Prostate gland (tissue), 2 donors: ENCODE measurements at regions not wholly inside any gene's neighbourhood (a gene's known extent, or its start where the extent isn't known, plus 50 kb on each side); places are given as distances from the start of the nearest gene placed in this dataset.

Experiments used
- DNase-seq: peaks from one replicate; pipeline ENCODE4 v3.0.0-alpha.2; 2019; ENCODE audit warnings: low spot score
- H3K27ac ChIP-seq, 2 donors: fragments of 200-600 bp; sonication (generic); 2 replicates each; pipeline ENCODE4 v1.5.1; 2017 to 2019
- H3K27me3 ChIP-seq: fragments of 200-600 bp; sonication (generic); replicated peaks from 2 replicates; pipeline ENCODE4 v1.5.1; 2019; ENCODE audit not compliant: insufficient read depth
- H3K36me3 ChIP-seq, 2 donors: fragments of 200-600 bp; sonication (generic); 1 replicate in 1 of 2; 2 replicates in 1 of 2; pipeline versions ENCODE4 v1.5.1 to v1.8.1; 2017 to 2019
- H3K4me1 ChIP-seq: fragments of 200-600 bp; sonication (generic); replicated peaks from 2 replicates; pipeline ENCODE4 v1.5.1; 2019
- H3K4me3 ChIP-seq, 2 donors: fragments of 200-600 bp; sonication (generic); 2 replicates each; pipeline ENCODE4 v1.5.1; 2017 to 2019
- H3K9me3 ChIP-seq: fragments of 200-600 bp; sonication (generic); 2 replicates; pipeline ENCODE4 v1.5.1; 2017
- CTCF ChIP-seq, 4 experiments: fragments of 200-600 bp in 2 of 4; fragments of 450-650 bp in 2 of 4; sonication (generic) in 2 of 4; IDR thresholded peaks; 1 replicate in 3 of 4; 2 replicates in 1 of 4; pipeline ENCODE4 v1.5.1; 2016 to 2019; ENCODE audit warnings: antibody characterized with exemption in 4 of 4, mild to moderate bottlenecking in 2 of 4, moderate library complexity in 2 of 4
- POLR2A ChIP-seq: fragments of 450-650 bp; IDR thresholded peaks from one replicate; pipeline ENCODE4 v1.6.1; 2016; ENCODE audit warnings: antibody characterized with exemption, mild to moderate bottlenecking
- POLR2AphosphoS5 ChIP-seq: sonication (generic); formaldehyde crosslinking; IDR thresholded peaks from one replicate; pipeline ENCODE4 v1.6.1; 2017; ENCODE audit warnings: antibody characterized with exemption
- WGBS: methylation state at CpG from one replicate; pipeline ENCODE4 v1.1.5; 2018; 5-methylcytosine and 5-hydroxymethylcytosine counted together
- intact Hi-C: fragments of 100-400 bp; cut with DNase I; formaldehyde crosslinking; loops from one replicate; pipeline ENCODE4 v1.14.2; 2022

- Histone ChIP-seq H3K36me3 (no peaks in the 10 kb centered on the region), H3K4me1 (no peaks in the 10 kb centered on the region), H3K27me3 (no peaks in the 10 kb centered on the region), H3K9me3 (no peaks in the 10 kb centered on the region), H3K27ac (no peak overlapping the region), H3K4me3 (no peak overlapping the region)
- TF ChIP-seq CTCF (IDR thresholded peaks at IDR 0.05): no peak
- TF ChIP-seq POLR2A: no peak
- TF ChIP-seq POLR2AphosphoS5: no peak
- DNase-seq: no peak
- intact Hi-C loops: no loop called here
- WGBS: 80% methylated on average over 4 of the region's 4 CpGs
Observed at GRCh38 chr14:27945512-27945911, 821.1 kb upstream of the FOXG1 start.

GRCh38 chr14:27958757-27959156, 807.8 kb upstream of the FOXG1 start:
- Histone ChIP-seq H3K4me3 (no peak overlapping the region), H3K36me3 (no peaks in the 10 kb centered on the region), H3K4me1 (no peaks in the 10 kb centered on the region), H3K27me3 (no peaks in the 10 kb centered on the region), H3K9me3 (no peaks in the 10 kb centered on the region), H3K27ac (no peak overlapping the region)
- WGBS: 81% methylated on average over 2 of the region's 2 CpGs
- intact Hi-C loops: no loop called here
- TF ChIP-seq CTCF (IDR thresholded peaks at IDR 0.05) (no peak), POLR2AphosphoS5 (no peak), POLR2A (no peak)
- no peak for DNase-seq

- 37% methylated on average over 5 of the region's 5 CpGs for WGBS
- no peaks in the 10 kb centered on the region for H3K9me3 ChIP-seq
- no peak overlapping the region for H3K27ac ChIP-seq
Observed at GRCh38 chr14:27995691-27996090, 770.9 kb upstream of the FOXG1 start.

GRCh38 chr14:28001002-28001401, 765.6 kb upstream of the FOXG1 start:
- Histone ChIP-seq H3K9me3 (no peaks in the 10 kb centered on the region), H3K27me3 (no peaks in the 10 kb centered on the region), H3K27ac (no peak overlapping the region), H3K4me3 (no peak overlapping the region), H3K4me1 (no peaks in the 10 kb centered on the region), H3K36me3 (no peaks in the 10 kb centered on the region)
- 95% methylated on average over 5 of the region's 5 CpGs for WGBS
- TF ChIP-seq CTCF (IDR thresholded peaks at IDR 0.05) (no peak), POLR2A (no peak), POLR2AphosphoS5 (no peak)
- intact Hi-C loops: no loop called here
- DNase-seq: no peak

More at GRCh38 chr14:27995691-27996090, 770.9 kb upstream of the FOXG1 start:
- no peaks in the 10 kb centered on the region for H3K27me3 ChIP-seq
- no peaks in the 10 kb centered on the region for H3K36me3 ChIP-seq
- intact Hi-C loops: no loop called here
- DNase-seq: no peak
- no peaks in the 10 kb centered on the region for H3K4me1 ChIP-seq
- H3K4me3 ChIP-seq: no peak overlapping the region
- TF ChIP-seq POLR2A (no peak), POLR2AphosphoS5 (no peak), CTCF (IDR thresholded peaks at IDR 0.05) (no peak)

- intact Hi-C loops: no loop called here
- no peak for DNase-seq
- no peaks in the 10 kb centered on the region for H3K4me1 ChIP-seq
- WGBS: 64% methylated on average over 6 of the region's 6 CpGs
- H3K36me3 ChIP-seq: no peaks in the 10 kb centered on the region
- H3K9me3 ChIP-seq: no peaks in the 10 kb centered on the region
- TF ChIP-seq POLR2AphosphoS5 (no peak), CTCF (IDR thresholded peaks at IDR 0.05) (no peak), POLR2A (no peak)
- H3K4me3 ChIP-seq: no peak overlapping the region
- no peaks in the 10 kb centered on the region for H3K27me3 ChIP-seq
- no peak overlapping the region for H3K27ac ChIP-seq
Observed at GRCh38 chr14:28012629-28013415, 753.8 kb upstream of the FOXG1 start.
